Caco-2 (cell line): ENCODE measurements at regions not wholly inside any gene's neighbourhood (a gene's known extent, or its start where the extent isn't known, plus 50 kb on each side); places are given as distances from the start of the nearest gene placed in this dataset.

Experiments
- BruUV-seq: library from RNA; stranded (reverse); fragments of 400-500 nt; replicated peaks from 2 replicates; lab custom pipeline; 2021; lab: Mats Ljungman, UMichigan
- CTCF ChIA-PET: fragments of 300-600 bp; sonication (Branson Sonifier 250); formaldehyde crosslinking; loops from one replicate; lab custom pipeline; 2022; ENCODE audit warnings: antibody characterized with exemption; lab: Charles Lee
- POLR2A ChIA-PET: fragments of 300-600 bp; sonication (Branson Sonifier 250); formaldehyde crosslinking; loops from one replicate; lab custom pipeline; 2022; ENCODE audit warnings: antibody characterized with exemption; lab: Charles Lee
- DNase-seq, 2 experiments: peaks; one replicate each; pipeline versions ENCODE4 v3.0.0 to v3.0.0-alpha.2; 2020 to 2022
- H3K27me3 ChIP-seq: replicated peaks from 2 replicates; pipeline ENCODE4 v1.6.0; 2011; ENCODE audit warnings: low read length; ENCODE audit not compliant: control insufficient read depth, insufficient read depth
- H3K36me3 ChIP-seq: 2 replicates; pipeline ENCODE4 v1.5.1; 2011; ENCODE audit warnings: low read length; ENCODE audit not compliant: control insufficient read depth, insufficient read depth
- H3K4me1 ChIP-seq: fragments of 250-450 bp; sonication (Bioruptor Pico); 2 replicates; pipeline ENCODE4 v1.5.1; 2020; ENCODE audit warnings: mild to moderate bottlenecking
- H3K4me3 ChIP-seq: 2 replicates; pipeline ENCODE4 v1.5.1; 2011; ENCODE audit warnings: low read depth, mild to moderate bottlenecking, control low read depth, low read length
- H3K9me3 ChIP-seq: fragments of 250-450 bp; sonication (Bioruptor Pico); 2 replicates; pipeline ENCODE4 v1.5.1; 2020; ENCODE audit warnings: mild to moderate bottlenecking, moderate library complexity
- H3K27ac Mint-ChIP-seq: one replicate; pipeline ENCODE4 v1.8.0; 2022; ENCODE audit warnings: mixed read lengths; ENCODE audit not compliant: unreplicated experiment
- H3K27me3 Mint-ChIP-seq: one replicate; pipeline ENCODE4 v1.8.0; 2022; ENCODE audit warnings: mixed read lengths; ENCODE audit not compliant: insufficient read depth, unreplicated experiment
- H3K36me3 Mint-ChIP-seq: one replicate; pipeline ENCODE4 v1.8.0; 2022; ENCODE audit warnings: mild to moderate bottlenecking, mixed read lengths; ENCODE audit not compliant: insufficient read depth, unreplicated experiment
- H3K4me1 Mint-ChIP-seq: one replicate; pipeline ENCODE4 v1.8.0; 2022; ENCODE audit warnings: low read depth, mixed read lengths; ENCODE audit not compliant: unreplicated experiment
- H3K4me3 Mint-ChIP-seq: one replicate; pipeline ENCODE4 v1.8.0; 2022; ENCODE audit warnings: mild to moderate bottlenecking, moderate library complexity, mixed read lengths; ENCODE audit not compliant: unreplicated experiment
- H3K9me3 Mint-ChIP-seq: one replicate; pipeline ENCODE4 v1.8.0; 2022; ENCODE audit warnings: mixed read lengths; ENCODE audit not compliant: unreplicated experiment
- CTCF ChIP-seq, 2 experiments: fragments of 200-600 bp in 1 of 2; IDR thresholded peaks; 1 replicate in 1 of 2; 2 replicates in 1 of 2; pipeline versions ENCODE4 v1.5.1 to v1.8.0; 2011 to 2022; ENCODE audit warnings: antibody characterized with exemption in 1 of 2, control low read depth in 1 of 2, inconsistent platforms in 1 of 2, low read depth in 1 of 2, low read length in 1 of 2, mild to moderate bottlenecking in 1 of 2, moderate library complexity in 1 of 2; ENCODE audit not compliant: insufficient read depth in 1 of 2, severe bottlenecking in 1 of 2, unreplicated experiment in 1 of 2
- intact Hi-C: fragments of 100-400 bp; cut with micrococcal nuclease; formaldehyde crosslinking; loops from one replicate; pipeline ENCODE4 v1.10.0; 2022; ENCODE audit not compliant: unreplicated experiment

- no peak for DNase-seq
- Histone ChIP-seq H3K4me1 (no peaks in the 10 kb centered on the region), H3K27me3 (no peaks in the 10 kb centered on the region), H3K4me3 (no peak overlapping the region), H3K36me3 (no peaks in the 10 kb centered on the region), H3K9me3 (no peaks in the 10 kb centered on the region)
- BruUV-seq: no TSS peak
- Mint-ChIP-seq H3K9me3 (no peaks in the 10 kb centered on the region), H3K27ac (no peak overlapping the region), H3K36me3 (no peaks in the 10 kb centered on the region), H3K27me3 (peaks cover 17% of the 10 kb centered on the region), H3K4me3 (no peak overlapping the region), H3K4me1 (no peaks in the 10 kb centered on the region)
- TF ChIP-seq CTCF (IDR thresholded peaks at IDR 0.05; ENCODE audit: insufficient read depth in 1 of 2, low read depth in 1 of 2, low read length in 1 of 2, severe bottlenecking in 1 of 2, unreplicated experiment in 1 of 2): no peak
- intact Hi-C loops: no loop called here
- ChIA-PET CTCF (no interaction called here), POLR2A (no interaction called here)
Observed at GRCh38 chr1:170407581-170407980, 124.4 kb upstream of the GORAB start.

- Histone ChIP-seq H3K4me3 (no peak overlapping the region), H3K36me3 (no peaks in the 10 kb centered on the region), H3K4me1 (no peaks in the 10 kb centered on the region), H3K9me3 (no peaks in the 10 kb centered on the region), H3K27me3 (no peaks in the 10 kb centered on the region)
- no TSS peak for BruUV-seq
- no peak overlapping the region for H3K4me3 Mint-ChIP-seq
- H3K36me3 Mint-ChIP-seq: no peaks in the 10 kb centered on the region
- H3K4me1 Mint-ChIP-seq: no peaks in the 10 kb centered on the region
- DNase-seq: no peak
- H3K27me3 Mint-ChIP-seq: peaks cover 12% of the 10 kb centered on the region
- no peaks in the 10 kb centered on the region for H3K9me3 Mint-ChIP-seq
- intact Hi-C loops: no loop called here
- no peak overlapping the region for H3K27ac Mint-ChIP-seq
- ChIA-PET CTCF (interaction anchor here (0.7 kb wide), 1 partner anchor 26 kb away, joined by 3 read pairs; no protein-coding TSS in a partner anchor), POLR2A (no interaction called here)
- no peak for TF ChIP-seq CTCF (IDR thresholded peaks at IDR 0.05; ENCODE audit: insufficient read depth in 1 of 2, low read depth in 1 of 2, low read length in 1 of 2, severe bottlenecking in 1 of 2, unreplicated experiment in 1 of 2)
Observed at GRCh38 chr1:170410401-170411166, 121.4 kb upstream of the GORAB start.

- Histone ChIP-seq H3K9me3 (no peaks in the 10 kb centered on the region), H3K4me1 (no peaks in the 10 kb centered on the region), H3K36me3 (no peaks in the 10 kb centered on the region), H3K27me3 (no peaks in the 10 kb centered on the region), H3K4me3 (no peak overlapping the region)
- Mint-ChIP-seq H3K4me3 (no peak overlapping the region), H3K36me3 (no peaks in the 10 kb centered on the region), H3K9me3 (no peaks in the 10 kb centered on the region), H3K27me3 (peaks cover 5% of the 10 kb centered on the region), H3K4me1 (no peaks in the 10 kb centered on the region), H3K27ac (no peak overlapping the region)
- intact Hi-C loops: no loop called here
- TF ChIP-seq CTCF (IDR thresholded peaks at IDR 0.05; ENCODE audit: insufficient read depth in 1 of 2, low read depth in 1 of 2, low read length in 1 of 2, severe bottlenecking in 1 of 2, unreplicated experiment in 1 of 2): no peak
- BruUV-seq: no TSS peak
- ChIA-PET CTCF (no interaction called here), POLR2A (no interaction called here)
- no peak for DNase-seq
Observed at GRCh38 chr1:170414989-170415709, 116.8 kb upstream of the GORAB start.
